Heart left ventricle (tissue), 16 donors: ENCODE measurements at regions not wholly inside any gene's neighbourhood (a gene's known extent, or its start where the extent isn't known, plus 50 kb on each side); places are given as distances from the start of the nearest gene placed in this dataset.

ENCODE experiments used
- ATAC-seq, 4 donors: fragments of 200-7000 bp; cut with Tn5 transposase; one replicate each; pipeline ENCODE4 v1.9.1; 2020 to 2022; ENCODE audit warnings: moderate library complexity in 4 of 4, mild to moderate bottlenecking in 3 of 4, moderate number of reproducible peaks in 1 of 4
- DNase-seq, 5 donors: peaks; one replicate each; pipeline ENCODE4 v3.0.0-alpha.2; 2020
- H3K27ac ChIP-seq, 12 donors: fragments of 200-600 bp; sonication (generic) in 4 of 12; one replicate each; pipeline versions ENCODE4 v1.5.0 to v1.8.0; 2016 to 2022; ENCODE audit warnings: mild to moderate bottlenecking in 2 of 12
- H3K27me3 ChIP-seq, 9 donors: fragments of 200-600 bp; sonication (generic) in 2 of 9; one replicate each; pipeline versions ENCODE4 v1.5.1 to v1.8.0; 2016 to 2022; ENCODE audit warnings: mild to moderate bottlenecking in 3 of 9
- H3K36me3 ChIP-seq, 9 donors: fragments of 200-600 bp; sonication (generic) in 2 of 9; one replicate each; pipeline versions ENCODE4 v1.5.0 to v1.8.0; 2018 to 2022; ENCODE audit warnings: mild to moderate bottlenecking in 2 of 9
- H3K4me1 ChIP-seq, 12 donors: fragments of 200-600 bp; sonication (generic) in 4 of 12; one replicate each; pipeline versions ENCODE4 v1.5.0 to v1.8.0; 2016 to 2022; ENCODE audit warnings: mild to moderate bottlenecking in 3 of 12
- H3K4me3 ChIP-seq, 12 donors: fragments of 200-600 bp; sonication (generic) in 4 of 12; one replicate each; pipeline versions ENCODE4 v1.5.0 to v1.8.0; 2017 to 2022; ENCODE audit warnings: mild to moderate bottlenecking in 9 of 12, moderate library complexity in 4 of 12
- H3K9me3 ChIP-seq, 12 donors: fragments of 200-600 bp; sonication (generic) in 4 of 12; one replicate each; pipeline versions ENCODE4 v1.5.0 to v1.8.0; 2016 to 2022; ENCODE audit warnings: mild to moderate bottlenecking in 1 of 12
- CTCF ChIP-seq, 12 donors: fragments of 200-600 bp; sonication (generic) in 4 of 12; IDR thresholded peaks; one replicate each; pipeline versions ENCODE4 v1.5.0 to v1.8.0; 2018 to 2022; ENCODE audit warnings: antibody characterized with exemption in 12 of 12, mild to moderate bottlenecking in 5 of 12
- POLR2A ChIP-seq, 2 donors: fragments of 450-650 bp; IDR thresholded peaks; one replicate each; pipeline ENCODE4 v1.6.1; 2017; ENCODE audit warnings: antibody characterized with exemption in 2 of 2, mild to moderate bottlenecking in 2 of 2, moderate library complexity in 2 of 2
- WGBS, 4 donors: extraction: QIAGEN DNeasy Blood & Tissue Kit in 2 of 4; methylation state at CpG; one replicate each; pipeline versions ENCODE4 v1.1.5 to v1.1.7; 2013 to 2018; 5-methylcytosine and 5-hydroxymethylcytosine counted together
- intact Hi-C, 10 donors: fragments of 100-400 bp; cut with DNase I; formaldehyde crosslinking; loops; one replicate each; pipeline versions ENCODE4 v1.11.1 to v1.14.2; 2022
- donor health status: ischemic (EF 13 %, LVEDD 7.1; RV severe dilation, severe dysfunction).
- donor health status: healthy with polysubstance abuse.
- donor health status: DM: no; HTN: yes; CAD: no.
- donor health status: DM: no; HTN: no; CAD: no.
- donor health status: ischemic (EF 25% LVEDD 6.9; RV normal size, moderate dysfunction).
- donor health status: ischemic (EF 25% LVEDD 5.7; RV mildly dilated, moderate dysfunction).
- donor health status: healthy.
- donor health status: DM: yes; HTN: yes; CAD: no.
- donor health status: ischemic (EF 35%, LVEDD 5.7; RV mildly dilated, moderate dysfunction).
- donor health status: nonischemic (EF 11% LVEDD 7.7; RV severe dilation, severe dysfunction).
- donor health status: DM: yes; HTN: yes; CAD: no.
- donor health status: PGD.
- donor health status: ischemic (EF 29% LVEDD 5.4; RV normal size, mild dysfunction).
- donor health status: nonischemic (EF 23%, LVEDD 6.1; RV moderate dilation, normal function).

- WGBS, 4 donors, result 72 to 81% (median 74%) methylated on average over 13 of the region's 13 CpGs
- DNase-seq, result no peak
- no peak for ATAC-seq
- intact Hi-C loops, result no loop called here
- Histone ChIP-seq H3K27ac (peak overlapping the region in 1 of 12 donors; percentile 72), H3K9me3 (no peaks in the 10 kb centered on the region), H3K4me3 (no peak overlapping the region), H3K4me1 (peaks cover 0 to 23% (median 0%) of the 10 kb centered on the region in 12 donors), H3K27me3 (peaks cover 0 to 7% (median 0%) of the 10 kb centered on the region in 9 donors), H3K36me3 (no peaks in the 10 kb centered on the region)
- TF ChIP-seq CTCF (IDR thresholded peaks at IDR 0.05) (no peak), POLR2A (IDR thresholded peaks at IDR 0.05) (no peak)
Observed at GRCh38 chr13:42395086-42395821, 123.3 kb downstream of the AKAP11 start.

- 81 to 96% (median 94%) methylated on average over 9 of the region's 9 CpGs for WGBS, 4 donors
Observed at GRCh38 chr13:42396501-42396900, 124.5 kb downstream of the AKAP11 start.

GRCh38 chr13:42396901-42397655 lies 125.1 kb downstream of the AKAP11 start:
- no peak for TF ChIP-seq CTCF (IDR thresholded peaks at IDR 0.05)
- no peak for TF ChIP-seq POLR2A (IDR thresholded peaks at IDR 0.05)
- ATAC-seq (no peak), DNase-seq (no peak)
- WGBS, 4 donors, result 78 to 96% (median 91%) methylated on average over 6 of the region's 6 CpGs
- H3K27ac ChIP-seq, result no peak overlapping the region
- H3K4me1 ChIP-seq, result peaks cover 0 to 23% (median 0%) of the 10 kb centered on the region in 12 donors
- H3K27me3 ChIP-seq, result peaks cover 0 to 7% (median 0%) of the 10 kb centered on the region in 9 donors
- H3K9me3 ChIP-seq, result no peaks in the 10 kb centered on the region
- no peaks in the 10 kb centered on the region for H3K36me3 ChIP-seq
- H3K4me3 ChIP-seq, result no peak overlapping the region
- intact Hi-C loops, result no loop called here

More at GRCh38 chr13:42396501-42396900, 124.5 kb downstream of the AKAP11 start:
- TF ChIP-seq POLR2A (IDR thresholded peaks at IDR 0.05) (no peak), CTCF (IDR thresholded peaks at IDR 0.05) (no peak)
- DNase-seq, result no peak
- H3K36me3 ChIP-seq, result no peaks in the 10 kb centered on the region
- H3K4me1 ChIP-seq, result peaks cover 0 to 23% (median 0%) of the 10 kb centered on the region in 12 donors
- intact Hi-C loops, result no loop called here
- H3K4me3 ChIP-seq, result no peak overlapping the region
- H3K27me3 ChIP-seq, result peaks cover 0 to 7% (median 0%) of the 10 kb centered on the region in 9 donors
- no peaks in the 10 kb centered on the region for H3K9me3 ChIP-seq
- no peak overlapping the region for H3K27ac ChIP-seq
- no peak for ATAC-seq

GRCh38 chr13:42398533-42398932 lies 126.6 kb downstream of the AKAP11 start:
- peaks cover 0 to 23% (median 0%) of the 10 kb centered on the region in 12 donors for H3K4me1 ChIP-seq
- TF ChIP-seq POLR2A (IDR thresholded peaks at IDR 0.05) (no peak), CTCF (IDR thresholded peaks at IDR 0.05) (no peak)
- no peaks in the 10 kb centered on the region for H3K36me3 ChIP-seq
- H3K4me3 ChIP-seq, result no peak overlapping the region
- intact Hi-C loops, result no loop called here
- no peaks in the 10 kb centered on the region for H3K9me3 ChIP-seq
- no peak for DNase-seq
- no peak for ATAC-seq
- peaks cover 0 to 7% (median 0%) of the 10 kb centered on the region in 9 donors for H3K27me3 ChIP-seq
- no peak overlapping the region for H3K27ac ChIP-seq
- 44 to 70% (median 45%) methylated on average over 4 of the region's 4 CpGs for WGBS, 4 donors
